Loucy (cell line): ENCODE measurements at regions not wholly inside any gene's neighbourhood (a gene's known extent, or its start where the extent isn't known, plus 50 kb on each side); places are given as distances from the start of the nearest gene placed in this dataset.

ENCODE experiments used
- H2AFZ ChIP-seq: fragments of 200-600 bp; sonication (generic); 2 replicates; pipeline ENCODE4 v1.6.0; 2016; ENCODE audit warnings: antibody characterized with exemption, mild to moderate bottlenecking, low read length, moderate library complexity
- H3F3A ChIP-seq: fragments of 200-600 bp; 2 replicates; pipeline ENCODE4 v1.6.0; 2016; ENCODE audit warnings: antibody characterized with exemption, low read depth, mild to moderate bottlenecking
- H3K27me3 ChIP-seq: fragments of 200-600 bp; sonication (generic); 2 replicates; pipeline ENCODE4 v1.6.1; 2014; ENCODE audit warnings: low read length, mild to moderate bottlenecking; ENCODE audit not compliant: insufficient read depth, poor library complexity, severe bottlenecking
- H3K36me3 ChIP-seq: fragments of 200-600 bp; sonication (generic); 2 replicates; pipeline ENCODE4 v1.6.1; 2016; ENCODE audit warnings: low read length; ENCODE audit not compliant: insufficient read depth
- H3K4me1 ChIP-seq: fragments of 200-600 bp; sonication (generic); 2 replicates; pipeline ENCODE4 v1.5.1; 2014; ENCODE audit warnings: low read length, mild to moderate bottlenecking; ENCODE audit not compliant: insufficient read depth, poor library complexity, severe bottlenecking
- H3K4me2 ChIP-seq: fragments of 200-600 bp; sonication (generic); 2 replicates; pipeline ENCODE4 v1.6.0; 2014; ENCODE audit warnings: antibody characterized with exemption, low read length, low read depth, mild to moderate bottlenecking; ENCODE audit not compliant: poor library complexity, severe bottlenecking
- H3K4me3 ChIP-seq: fragments of 200-600 bp; sonication (generic); 2 replicates; pipeline ENCODE4 v1.5.1; 2014; ENCODE audit warnings: low read length, mild to moderate bottlenecking, mixed read lengths; ENCODE audit not compliant: poor library complexity, severe bottlenecking
- H3K79me2 ChIP-seq: fragments of 200-600 bp; sonication (generic); 2 replicates; pipeline ENCODE4 v1.6.1; 2014; ENCODE audit warnings: low read length; ENCODE audit not compliant: insufficient read depth
- H3K9ac ChIP-seq: fragments of 200-600 bp; sonication (generic); 2 replicates; pipeline ENCODE4 v1.6.0; 2014; ENCODE audit warnings: mild to moderate bottlenecking, low read depth, low read length, moderate library complexity; ENCODE audit not compliant: poor library complexity, severe bottlenecking
- H3K9me2 ChIP-seq: fragments of 200-600 bp; sonication (generic); replicated peaks from 2 replicates; pipeline ENCODE4 v1.6.1; 2016; ENCODE audit warnings: low read depth, low read length, mixed read lengths
- H3K9me3 ChIP-seq: fragments of 200-600 bp; sonication (generic); 2 replicates; pipeline ENCODE4 v1.6.1; 2014; ENCODE audit warnings: mild to moderate bottlenecking, antibody characterized with exemption, low read length, low read depth; ENCODE audit not compliant: insufficient read depth
- H4K20me1 ChIP-seq: fragments of 200-600 bp; sonication (generic); 2 replicates; pipeline ENCODE4 v1.6.0; 2014; ENCODE audit warnings: antibody characterized with exemption, low read length, mild to moderate bottlenecking; ENCODE audit not compliant: insufficient read depth, poor library complexity, severe bottlenecking
- EZH2phosphoT487 ChIP-seq: fragments of 200-600 bp; IDR thresholded peaks from 2 replicates; pipeline ENCODE4 v1.6.1; 2018; ENCODE audit warnings: antibody characterized with exemption, mild to moderate bottlenecking, moderate library complexity, borderline replicate concordance
- TF ChIP-seq, protein P1 (sequence below): fragments of 200-600 bp; sonication (generic); conservative IDR thresholded peaks from 2 replicates; pipeline ENCODE4 v1.5.1; 2014; ENCODE audit warnings: mild to moderate bottlenecking, antibody characterized with exemption, low read length

DNA sequence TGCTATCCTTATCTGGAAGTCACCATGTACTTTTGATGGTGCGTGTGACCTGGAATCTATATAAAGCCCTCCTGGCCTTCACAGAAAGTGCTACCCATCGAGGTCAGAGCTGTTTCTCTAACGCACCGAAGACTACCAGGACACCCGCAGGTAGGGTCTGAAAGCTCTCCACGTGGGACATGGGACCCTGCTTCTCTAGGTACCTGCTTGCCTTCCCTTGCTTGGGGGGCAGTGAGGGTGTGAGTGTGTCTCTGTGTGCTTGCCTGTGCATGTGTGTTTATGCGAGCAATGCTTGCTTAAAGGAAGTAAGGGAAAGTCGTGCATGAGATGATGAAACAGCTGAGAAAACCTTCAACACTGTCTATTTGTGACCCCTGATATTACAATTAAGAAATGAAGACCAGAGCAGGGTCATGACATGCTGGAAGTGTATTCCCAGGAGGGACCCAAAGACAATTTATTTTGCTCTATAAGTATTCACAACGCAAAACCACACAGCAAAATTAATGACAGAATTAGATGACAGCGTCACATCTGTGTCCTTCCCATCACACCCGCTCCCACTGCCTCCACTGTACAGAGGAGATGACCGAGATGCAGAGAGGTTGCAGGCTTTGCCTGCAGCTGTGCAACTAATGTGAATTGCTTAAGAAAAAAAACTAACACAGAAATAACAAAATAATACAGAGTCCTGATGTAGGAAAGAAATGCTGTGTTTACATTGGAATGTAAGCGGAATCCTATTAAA, 76.4 kb upstream of the HELT start:
- H3K4me2 ChIP-seq: no peak overlapping the region
- H2AFZ ChIP-seq: no peak overlapping the region
- H3K9me3 ChIP-seq: no peaks in the 10 kb centered on the region
- H3F3A ChIP-seq: no peaks in the 10 kb centered on the region
- no peaks in the 10 kb centered on the region for H3K27me3 ChIP-seq
- H3K9ac ChIP-seq: no peak overlapping the region
- no peak overlapping the region for H3K4me3 ChIP-seq
- no peaks in the 10 kb centered on the region for H3K36me3 ChIP-seq
- H3K79me2 ChIP-seq: no peaks in the 10 kb centered on the region
- H4K20me1 ChIP-seq: no peaks in the 10 kb centered on the region
- no peaks in the 10 kb centered on the region for H3K9me2 ChIP-seq
- no peak for TF ChIP-seq EZH2phosphoT487
- TF ChIP-seq, protein P1, sequence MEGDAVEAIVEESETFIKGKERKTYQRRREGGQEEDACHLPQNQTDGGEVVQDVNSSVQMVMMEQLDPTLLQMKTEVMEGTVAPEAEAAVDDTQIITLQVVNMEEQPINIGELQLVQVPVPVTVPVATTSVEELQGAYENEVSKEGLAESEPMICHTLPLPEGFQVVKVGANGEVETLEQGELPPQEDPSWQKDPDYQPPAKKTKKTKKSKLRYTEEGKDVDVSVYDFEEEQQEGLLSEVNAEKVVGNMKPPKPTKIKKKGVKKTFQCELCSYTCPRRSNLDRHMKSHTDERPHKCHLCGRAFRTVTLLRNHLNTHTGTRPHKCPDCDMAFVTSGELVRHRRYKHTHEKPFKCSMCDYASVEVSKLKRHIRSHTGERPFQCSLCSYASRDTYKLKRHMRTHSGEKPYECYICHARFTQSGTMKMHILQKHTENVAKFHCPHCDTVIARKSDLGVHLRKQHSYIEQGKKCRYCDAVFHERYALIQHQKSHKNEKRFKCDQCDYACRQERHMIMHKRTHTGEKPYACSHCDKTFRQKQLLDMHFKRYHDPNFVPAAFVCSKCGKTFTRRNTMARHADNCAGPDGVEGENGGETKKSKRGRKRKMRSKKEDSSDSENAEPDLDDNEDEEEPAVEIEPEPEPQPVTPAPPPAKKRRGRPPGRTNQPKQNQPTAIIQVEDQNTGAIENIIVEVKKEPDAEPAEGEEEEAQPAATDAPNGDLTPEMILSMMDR: no peak
- H3K4me1 ChIP-seq: no peaks in the 10 kb centered on the region

- no peak overlapping the region for H3K4me2 ChIP-seq
- TF ChIP-seq, protein P1: no peak
- TF ChIP-seq EZH2phosphoT487: no peak
- H3K9ac ChIP-seq: no peak overlapping the region
- no peaks in the 10 kb centered on the region for H3K79me2 ChIP-seq
- no peaks in the 10 kb centered on the region for H3K36me3 ChIP-seq
- H3K4me1 ChIP-seq: no peaks in the 10 kb centered on the region
- H3K9me3 ChIP-seq: no peaks in the 10 kb centered on the region
- no peaks in the 10 kb centered on the region for H3K27me3 ChIP-seq
- no peaks in the 10 kb centered on the region for H3K9me2 ChIP-seq
- H3K4me3 ChIP-seq: no peak overlapping the region
- H3F3A ChIP-seq: no peaks in the 10 kb centered on the region
- no peak overlapping the region for H2AFZ ChIP-seq
- H4K20me1 ChIP-seq: no peaks in the 10 kb centered on the region
Measured at GRCh38 chr4:184942444-184943425, 75.6 kb upstream of the HELT start.

DNA sequence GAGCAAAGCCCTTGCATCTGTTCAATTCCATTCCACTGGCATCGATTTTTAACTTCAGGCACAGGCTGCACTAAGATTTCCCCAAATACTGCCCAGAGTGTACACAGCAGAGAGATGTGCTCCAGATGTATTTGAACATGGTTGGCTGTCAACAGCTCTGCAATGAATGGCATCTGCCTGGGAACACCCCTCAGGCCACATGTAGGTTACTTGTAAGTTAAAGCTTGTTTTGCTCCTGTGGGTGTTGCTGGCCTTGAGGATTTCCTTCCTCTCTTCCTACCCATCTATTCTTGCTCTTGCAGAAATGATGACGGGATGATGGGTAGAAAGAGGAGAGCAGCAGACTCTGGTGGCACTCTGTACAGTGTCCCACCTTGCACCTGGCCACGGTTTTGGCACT, 69.3 kb upstream of the HELT start:
- H3K9ac ChIP-seq: no peak overlapping the region

More for the DNA sequence above, 69.3 kb upstream of the HELT start:
- Histone ChIP-seq H4K20me1 (no peaks in the 10 kb centered on the region), H3F3A (no peaks in the 10 kb centered on the region), H3K36me3 (no peaks in the 10 kb centered on the region), H3K4me3 (no peak overlapping the region), H3K79me2 (no peaks in the 10 kb centered on the region), H3K9me3 (no peaks in the 10 kb centered on the region), H3K9me2 (no peaks in the 10 kb centered on the region), H2AFZ (no peak overlapping the region), H3K27me3 (no peaks in the 10 kb centered on the region), H3K4me2 (no peak overlapping the region), H3K4me1 (no peaks in the 10 kb centered on the region)
- TF ChIP-seq, protein P1: no peak
- TF ChIP-seq EZH2phosphoT487: no peak
